Upper lobe of left lung (tissue), 4 donors: ENCODE measurements at regions not wholly inside any gene's neighbourhood (a gene's known extent, or its start where the extent isn't known, plus 50 kb on each side); places are given as distances from the start of the nearest gene placed in this dataset.

Experiments used
- CTCF ChIP-seq, 6 experiments: fragments of 450-650 bp in 4 of 6; fragments of 200-600 bp in 2 of 6; sonication (generic) in 2 of 6; IDR thresholded peaks; one replicate each; pipeline ENCODE4 v1.5.1; 2016 to 2019; ENCODE audit warnings: antibody characterized with exemption in 6 of 6
- POLR2A ChIP-seq, 4 donors: fragments of 450-650 bp; IDR thresholded peaks; one replicate each; pipeline ENCODE4 v1.5.1; 2016 to 2017; ENCODE audit warnings: antibody characterized with exemption in 4 of 4, mild to moderate bottlenecking in 2 of 4

- TF ChIP-seq CTCF (IDR thresholded peaks at IDR 0.05) = no peak
- no peak for TF ChIP-seq POLR2A (IDR thresholded peaks at IDR 0.05)
These were observed 1312.2 kb downstream of the PLA2G4A start for GRCh38 chr1:188140958-188141357.
